G401 (cell line): ENCODE measurements at regions not wholly inside any gene's neighbourhood (a gene's known extent, or its start where the extent isn't known, plus 50 kb on each side); places are given as distances from the start of the nearest gene placed in this dataset.
"Not testable (repeated sequence)": the region's sequence is repeated elsewhere in the genome, so short reads cannot be mapped to it uniquely, and the experiment has no call there.

Experiments
- DNase-seq: peaks from one replicate; pipeline ENCODE4 v3.0.0-alpha.2; 2015; ENCODE audit warnings: low spot score
- in situ Hi-C: cut with HindIII; loops from 2 replicates; pipeline ENCODE4 v1.10.0; 2016; ENCODE audit warnings: low sequenced_read_pairs, mixed read lengths

DNA sequence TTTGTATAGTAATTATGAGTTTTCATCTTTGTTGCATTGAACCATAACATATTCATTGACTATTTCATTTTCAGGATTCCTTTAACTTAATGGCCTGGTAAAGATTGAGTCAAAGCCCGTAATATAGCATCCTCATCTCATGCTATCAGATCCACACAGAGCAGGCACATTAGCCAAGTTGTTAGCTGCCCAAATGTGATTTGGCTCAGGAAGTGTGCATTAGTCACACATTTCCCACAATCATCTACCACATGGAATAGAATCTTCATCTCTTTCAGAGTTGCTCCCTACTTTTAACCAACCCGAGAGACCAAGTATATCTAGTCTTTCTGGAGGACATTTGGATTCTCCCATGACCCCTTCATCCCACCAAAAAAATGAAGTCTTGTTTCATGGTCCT is 481.0 kb upstream of the PTGER4 start:
- in situ Hi-C loops, result no loop called here

DNA sequence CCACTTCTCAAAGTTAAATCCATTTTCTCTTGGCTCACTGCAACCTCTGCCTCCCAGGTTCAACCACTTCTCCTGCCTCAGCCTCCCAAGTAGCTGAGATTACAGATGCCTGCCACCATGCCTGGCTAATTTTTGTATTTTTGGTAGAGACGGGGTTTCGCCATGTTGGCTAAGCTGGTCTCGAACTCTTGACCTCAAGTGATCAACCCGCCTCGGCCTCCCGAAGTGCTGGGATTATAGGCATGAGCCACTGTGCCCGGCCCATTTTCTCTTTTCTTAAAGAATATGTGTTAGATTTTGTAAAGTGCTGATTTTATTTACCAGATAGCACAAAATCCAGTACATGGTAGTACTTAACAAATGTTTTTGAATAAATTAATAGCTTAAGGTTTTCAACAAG is 484.1 kb upstream of the PTGER4 start:
- DNase-seq, in situ Hi-C loops: not testable (repeated sequence)

More for the DNA sequence above, 481.0 kb upstream of the PTGER4 start:
- no peak for DNase-seq

DNA sequence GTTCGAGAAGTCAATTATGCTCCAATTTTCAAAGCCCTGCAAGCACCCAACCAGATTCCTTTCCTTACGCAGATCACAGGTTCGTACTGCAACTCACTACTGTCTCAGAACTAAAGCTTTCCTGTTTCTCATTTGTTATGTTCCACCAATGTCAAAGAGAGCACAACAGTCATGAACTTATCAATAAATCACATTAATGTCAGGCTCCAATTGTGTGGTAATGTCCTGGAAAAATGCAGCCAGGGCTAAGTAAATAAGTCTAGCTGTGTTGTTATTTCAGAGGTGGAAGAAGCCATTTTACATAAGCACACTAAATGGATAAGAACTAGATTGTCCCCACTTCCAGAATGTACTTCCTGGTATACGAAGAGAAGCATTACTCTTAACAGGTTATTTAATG is 488.6 kb upstream of the PTGER4 start:
- DNase-seq, result no peak
- in situ Hi-C loops, result no loop called here

DNA sequence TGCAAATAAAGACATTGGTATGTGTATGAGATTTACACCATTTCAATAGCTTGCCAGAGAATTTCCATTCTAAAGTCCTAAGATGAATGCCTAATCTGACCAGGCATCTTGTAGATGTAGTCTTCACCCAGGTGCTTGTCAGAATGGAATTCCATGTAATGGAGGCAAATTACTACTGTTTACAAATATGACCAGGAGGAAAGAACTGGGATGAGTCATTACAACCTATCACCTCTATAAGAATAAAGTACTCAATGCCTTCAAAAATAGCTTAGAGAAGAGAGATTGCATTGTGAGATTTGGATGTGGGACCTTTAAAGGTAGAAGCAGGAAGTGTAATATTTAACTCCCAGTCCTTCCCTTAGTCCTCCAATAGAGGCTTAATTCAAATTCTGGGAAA is 507.0 kb upstream of the PTGER4 start:
- DNase-seq, result no peak
- in situ Hi-C loops, result no loop called here

DNA sequence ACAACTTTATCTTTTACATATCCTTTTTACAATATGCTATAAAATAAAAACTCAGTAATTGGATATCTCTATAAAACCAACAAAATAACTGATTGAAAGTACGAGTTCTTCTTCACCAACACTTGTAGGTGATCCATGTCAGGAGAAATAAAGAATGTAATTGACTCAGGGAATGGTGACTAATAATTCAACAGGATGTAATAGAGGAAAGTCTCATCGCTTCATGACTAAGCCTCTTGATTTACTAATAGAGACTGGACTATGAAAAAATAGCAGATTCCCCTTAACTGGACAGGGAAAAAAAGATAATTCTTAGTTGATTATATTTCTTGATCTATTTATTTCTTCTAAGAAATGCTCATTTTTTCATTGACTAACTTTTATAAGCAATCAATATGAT is 507.7 kb upstream of the PTGER4 start:
- DNase-seq, result no peak
- in situ Hi-C loops, result no loop called here

DNA sequence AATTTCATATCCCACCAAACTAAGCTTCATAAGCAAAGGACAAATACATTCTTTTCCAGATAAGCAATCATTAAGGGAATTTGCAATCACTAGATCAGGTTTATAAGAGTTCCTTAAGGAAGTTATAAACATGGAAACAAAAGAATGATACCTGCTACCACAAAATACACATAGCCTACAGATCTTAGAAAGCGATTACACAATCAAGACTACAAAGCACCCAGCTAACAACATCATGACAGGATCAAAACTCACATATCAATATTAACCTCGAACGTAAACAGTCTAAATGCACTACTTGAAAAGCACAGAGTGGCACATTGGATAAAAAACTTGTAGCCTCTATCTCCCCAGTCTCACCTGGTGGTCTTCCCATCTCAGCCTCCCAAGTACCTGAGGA is 512.4 kb upstream of the PTGER4 start:
- DNase-seq, result no peak
- in situ Hi-C loops, result no loop called here

DNA sequence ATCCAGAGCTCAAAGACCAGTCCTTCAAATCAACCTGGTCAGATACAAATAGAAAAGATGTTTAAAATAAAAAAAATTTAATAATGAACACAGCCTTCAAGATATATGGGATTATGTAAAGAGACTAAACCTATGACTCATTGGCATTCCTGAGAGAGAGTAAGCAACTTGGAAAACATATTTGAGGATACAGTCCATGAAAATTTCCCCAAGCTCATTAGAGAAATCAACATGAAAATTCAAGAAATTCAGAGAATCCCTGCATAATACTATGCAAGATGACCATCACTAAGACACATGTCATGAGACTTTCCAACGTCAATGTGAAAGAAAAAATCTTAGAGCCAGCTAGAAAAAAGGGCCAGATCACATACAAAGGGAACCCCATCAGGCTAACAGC is 512.9 kb upstream of the PTGER4 start:
- DNase-seq, result no peak
- in situ Hi-C loops, result no loop called here

DNA sequence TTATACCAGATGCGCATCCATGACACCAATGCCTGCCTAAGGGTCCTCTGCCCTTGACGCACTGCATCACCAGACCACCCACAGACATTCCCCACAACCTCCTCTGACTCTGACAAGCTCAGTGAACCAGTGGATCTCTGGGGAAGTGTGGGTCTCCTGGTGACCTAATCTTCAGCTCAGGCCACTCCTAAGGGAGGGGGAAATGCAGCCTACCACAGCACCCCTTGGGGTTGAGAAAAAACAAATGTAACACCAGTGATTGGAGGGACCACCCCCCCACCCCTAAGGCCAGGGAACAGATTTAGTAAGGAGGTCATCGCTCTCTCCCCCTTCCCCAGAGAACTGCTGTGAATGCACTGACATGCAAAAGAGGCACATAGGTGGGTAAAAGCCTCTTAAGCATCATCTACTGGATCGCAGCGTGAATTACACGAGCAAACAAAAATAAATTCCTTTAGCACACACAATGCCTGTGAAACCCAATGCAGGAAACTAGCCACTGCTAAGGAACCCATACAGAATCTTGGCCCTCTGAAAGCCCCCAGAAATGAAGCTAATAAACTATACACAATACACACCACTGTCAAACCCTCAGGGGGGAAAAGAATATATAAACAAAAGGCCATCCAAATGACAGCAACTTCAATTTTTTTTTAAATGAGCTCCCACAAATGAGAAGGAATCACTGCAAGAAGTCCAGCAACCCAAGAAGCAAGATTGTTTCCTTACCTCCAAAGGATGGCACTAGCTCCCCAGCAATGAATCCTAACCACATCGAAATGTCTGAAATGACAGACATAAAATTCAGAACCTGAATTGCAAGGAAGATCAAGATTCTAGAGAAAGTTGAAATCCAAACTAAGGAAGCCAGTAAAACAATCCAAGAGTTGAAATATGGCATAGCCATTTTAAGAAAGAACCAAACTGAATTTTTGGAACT is 513.7 kb upstream of the PTGER4 start:
- in situ Hi-C loops, result no loop called here
- DNase-seq, result no peak

DNA sequence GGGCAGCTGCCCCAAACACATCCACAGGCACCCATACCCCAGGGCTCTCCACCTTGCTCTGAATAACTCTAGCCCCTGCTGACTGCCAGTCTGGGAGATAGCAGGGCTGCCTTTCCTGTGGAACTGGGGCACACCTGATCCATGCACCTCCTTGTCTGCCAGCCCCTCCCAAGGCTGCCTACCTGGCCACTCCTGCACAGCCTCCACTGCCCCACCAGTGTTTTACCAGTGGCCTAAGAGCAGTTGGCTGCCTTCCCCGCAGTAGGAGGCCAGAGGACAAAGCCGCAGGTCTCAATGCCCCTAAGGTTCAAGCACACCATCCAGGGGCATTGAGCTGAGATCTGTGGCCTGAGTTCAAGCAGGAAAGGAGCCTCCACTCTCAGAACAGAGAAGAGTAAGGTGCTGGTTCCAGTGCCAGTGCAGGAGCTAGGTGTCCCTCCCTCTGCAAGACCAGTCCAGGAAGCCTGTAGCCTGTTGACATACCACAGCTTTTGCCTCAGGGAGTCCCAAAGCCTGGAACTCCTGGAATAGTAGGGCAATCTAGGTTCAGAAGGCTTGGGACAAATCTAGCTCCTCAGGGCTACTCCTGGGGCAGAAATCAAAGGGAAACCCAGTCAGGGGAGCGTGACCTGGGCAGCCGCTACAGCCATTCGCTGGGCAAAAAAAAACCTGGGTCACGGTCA is 514.5 kb upstream of the PTGER4 start:
- in situ Hi-C loops, result no loop called here
- no peak for DNase-seq

DNA sequence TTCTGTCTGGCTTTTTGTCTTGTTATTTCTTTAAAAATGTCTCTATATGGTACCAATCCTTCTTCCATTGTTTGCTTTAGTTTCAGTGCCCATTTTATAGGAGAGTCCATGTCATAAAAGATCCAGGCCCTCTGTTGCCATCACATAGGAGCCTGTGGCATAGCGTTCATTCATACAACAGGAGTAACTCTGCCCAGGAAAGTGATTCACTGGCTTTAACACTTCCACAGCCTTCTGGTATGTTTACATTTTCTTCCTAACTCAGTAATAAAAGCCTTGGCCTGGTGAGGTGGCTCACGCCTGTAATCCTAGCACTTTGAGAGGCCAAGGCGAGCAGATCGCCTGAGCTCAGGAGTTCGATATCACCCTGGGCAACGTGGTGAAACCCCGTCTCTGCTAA is 519.3 kb upstream of the PTGER4 start:
- no peak for DNase-seq
- in situ Hi-C loops, result no loop called here

DNA sequence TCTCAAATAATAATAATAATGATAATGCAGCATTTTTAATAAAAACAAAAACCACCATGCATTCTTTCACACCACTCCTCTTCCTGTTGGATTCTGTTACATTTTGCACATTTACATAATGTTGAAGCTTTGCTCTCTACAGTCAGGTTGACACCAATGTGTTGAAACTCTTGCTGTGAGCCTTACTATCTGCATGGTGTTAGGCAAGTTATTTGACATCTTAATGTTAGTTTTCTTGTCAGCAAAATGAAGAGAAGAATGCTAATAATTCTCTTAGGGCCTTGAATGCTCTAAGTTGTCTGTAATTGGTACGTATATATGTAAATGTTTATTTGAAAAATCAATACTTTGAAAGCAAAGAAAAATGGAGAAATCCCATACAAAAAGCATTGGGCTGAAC is 525.5 kb upstream of the PTGER4 start:
- DNase-seq, result no peak
- in situ Hi-C loops, result no loop called here

DNA sequence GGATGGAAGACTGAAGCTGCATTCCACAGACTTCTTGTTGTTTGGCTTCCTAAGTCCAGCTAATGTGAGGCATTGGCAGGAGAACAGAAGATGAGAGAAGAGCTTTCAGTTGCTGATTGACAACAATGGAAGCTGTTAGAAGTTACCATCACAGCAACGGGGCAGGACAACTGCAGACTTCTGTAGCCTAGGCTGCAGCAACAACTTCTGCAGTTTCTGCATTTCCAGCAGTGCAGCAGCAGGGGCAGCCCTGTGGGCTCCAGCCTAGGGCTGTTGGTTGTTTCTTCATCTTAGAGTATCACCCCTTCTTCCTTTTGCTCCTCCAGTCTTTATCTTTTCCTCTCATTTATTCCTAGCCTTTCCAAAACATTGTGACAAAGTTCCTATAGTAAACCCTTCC is 528.8 kb upstream of the PTGER4 start:
- DNase-seq, result no peak
- in situ Hi-C loops, result no loop called here

DNA sequence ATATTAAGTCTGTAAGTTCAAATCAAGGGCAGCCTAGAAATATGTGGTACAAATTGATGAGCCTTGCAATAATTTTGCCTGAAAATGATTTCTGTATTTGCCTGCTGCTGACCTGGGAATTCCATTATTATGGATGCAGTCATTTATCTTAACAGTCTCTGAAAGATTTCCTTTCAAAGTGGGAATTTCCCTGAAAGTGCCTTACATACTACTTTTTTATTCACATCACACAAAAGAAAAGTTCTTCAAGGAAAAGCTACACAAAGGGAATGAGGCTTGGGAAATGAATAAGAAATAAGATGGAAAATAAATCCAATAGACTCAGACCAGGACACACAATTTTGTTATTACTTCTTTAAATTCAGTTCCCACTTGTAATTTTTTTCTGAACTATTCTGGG is 537.8 kb upstream of the PTGER4 start:
- in situ Hi-C loops, result no loop called here
- no peak for DNase-seq

DNA sequence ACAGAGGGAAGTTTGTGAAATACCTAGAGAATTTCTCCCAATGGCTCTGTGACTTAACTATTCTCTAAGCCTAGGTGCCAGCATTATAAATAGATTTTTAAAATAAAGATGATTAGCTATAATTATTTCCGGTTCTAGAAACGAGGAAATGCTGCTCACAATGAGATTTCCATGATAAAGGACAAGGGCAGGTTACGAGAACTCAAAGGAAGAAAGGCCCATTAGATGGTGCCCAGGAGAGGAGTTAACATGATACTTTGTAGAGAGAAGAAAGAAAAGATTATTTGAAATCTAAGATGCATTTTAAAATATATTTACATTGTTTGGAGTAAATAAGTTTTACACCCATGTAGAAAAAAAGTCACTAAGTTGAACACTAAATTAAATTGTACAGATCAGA is 538.3 kb upstream of the PTGER4 start:
- in situ Hi-C loops, result no loop called here
- DNase-seq, result no peak

DNA sequence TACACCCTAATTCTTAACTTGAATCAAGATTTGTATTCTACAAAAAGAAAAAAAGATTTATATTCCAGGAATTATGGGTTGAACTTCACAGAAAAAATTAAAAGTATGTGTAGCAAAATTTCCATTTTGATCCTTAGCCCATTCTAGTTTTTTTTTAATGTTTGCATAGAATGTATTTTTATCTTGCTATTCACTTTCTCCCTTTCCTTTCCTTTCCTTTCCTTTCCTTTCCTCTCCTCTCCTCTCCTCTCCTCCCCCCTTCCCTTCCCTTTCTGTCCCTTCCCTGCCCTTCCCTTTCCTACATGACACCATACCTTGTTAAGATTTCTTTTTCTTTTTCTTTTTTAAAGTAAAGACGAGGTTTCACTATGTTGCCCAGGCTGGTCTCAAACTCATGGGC is 542.5 kb upstream of the PTGER4 start:
- no peak for DNase-seq
- in situ Hi-C loops, result no loop called here

DNA sequence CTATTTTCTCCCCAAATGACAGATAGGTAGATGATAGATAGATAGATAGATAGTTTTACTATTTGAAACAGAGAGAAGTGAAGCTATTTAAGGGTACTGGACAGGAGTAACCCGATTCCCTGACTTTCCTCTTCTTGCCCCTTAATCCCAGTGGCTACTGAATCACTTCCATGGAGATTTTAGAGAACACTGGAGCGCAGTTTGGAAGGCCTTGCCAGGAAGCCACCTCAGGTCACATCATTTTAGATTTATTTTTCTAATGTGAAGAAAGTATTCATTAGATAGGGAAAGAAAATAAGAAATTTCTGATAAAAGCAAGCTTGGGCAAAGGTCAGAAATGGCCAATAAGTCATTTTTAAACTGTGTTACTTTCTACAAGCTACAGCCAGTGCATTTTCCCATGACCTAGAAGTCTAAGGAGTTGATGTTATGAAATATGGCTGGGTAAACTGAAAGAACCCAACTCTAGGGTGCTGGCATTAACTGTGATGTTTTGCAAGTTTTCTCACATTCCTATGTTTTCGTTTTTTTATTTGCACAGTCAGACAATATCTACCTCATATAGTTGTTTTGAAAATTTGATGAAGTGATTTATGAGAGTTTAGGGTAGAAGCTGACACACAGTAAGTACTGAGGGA is 544.7 kb upstream of the PTGER4 start:
- DNase-seq, result no peak
- in situ Hi-C loops, result no loop called here

DNA sequence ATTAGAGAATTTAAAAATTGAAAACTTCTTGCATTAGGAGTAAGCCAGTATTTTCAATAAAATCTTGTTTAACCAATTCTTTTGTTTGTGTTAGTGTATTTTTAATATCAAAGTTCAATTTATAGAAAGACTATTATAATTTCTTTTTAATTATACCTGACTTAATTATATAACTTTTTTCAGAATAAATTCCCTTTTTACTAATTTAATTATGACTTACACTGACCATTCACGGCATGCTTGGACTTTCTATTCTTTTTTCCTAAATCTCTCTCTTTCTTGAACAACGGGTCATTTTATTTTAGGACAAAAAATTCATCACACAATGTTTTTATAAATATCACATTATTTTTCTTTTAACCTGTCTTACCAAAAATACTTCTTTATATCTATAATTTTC is 555.3 kb upstream of the PTGER4 start:
- no peak for DNase-seq

DNA sequence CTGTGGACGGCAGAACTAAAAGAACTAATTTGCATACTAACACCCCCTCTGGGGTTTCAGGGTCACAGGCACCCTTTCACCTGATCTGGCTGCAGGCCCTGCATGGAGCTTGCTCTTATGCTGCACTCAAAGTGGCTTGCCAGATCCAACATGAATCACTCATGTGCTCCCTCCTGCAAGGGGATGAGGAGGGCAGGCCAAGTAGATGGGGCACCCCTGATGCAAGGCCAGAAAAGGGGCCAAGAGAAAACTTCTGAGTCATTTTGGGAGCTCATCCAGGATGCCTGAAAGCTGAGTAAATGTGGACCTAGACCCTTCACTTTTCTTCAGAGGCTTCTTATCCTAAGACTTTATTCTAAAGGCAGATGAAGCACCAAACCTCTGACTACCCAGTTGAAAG is 558.5 kb upstream of the PTGER4 start:
- in situ Hi-C loops, result no loop called here
- no peak for DNase-seq

More for the DNA sequence above, 555.3 kb upstream of the PTGER4 start:
- in situ Hi-C loops, result no loop called here

DNA sequence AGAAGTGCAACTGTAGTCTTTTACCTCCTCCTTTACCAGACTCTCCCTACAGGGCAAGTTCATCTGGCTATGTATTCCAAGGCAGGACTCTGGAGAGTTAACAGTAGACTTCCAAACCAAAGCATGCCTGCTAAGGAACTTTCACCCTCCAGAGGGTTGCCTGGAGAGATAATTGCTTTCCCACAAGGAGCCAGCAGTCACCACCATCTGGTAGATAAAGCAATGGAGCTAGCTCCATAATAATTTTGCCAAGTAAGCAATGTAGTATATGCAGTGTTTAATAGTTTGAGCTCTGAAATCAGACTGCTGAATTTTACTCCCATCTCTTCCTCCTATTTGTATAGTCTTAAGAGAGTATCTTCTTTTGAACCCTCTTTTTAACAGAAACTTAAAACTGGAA is 566.8 kb upstream of the PTGER4 start:
- no peak for DNase-seq
- in situ Hi-C loops, result no loop called here

DNA sequence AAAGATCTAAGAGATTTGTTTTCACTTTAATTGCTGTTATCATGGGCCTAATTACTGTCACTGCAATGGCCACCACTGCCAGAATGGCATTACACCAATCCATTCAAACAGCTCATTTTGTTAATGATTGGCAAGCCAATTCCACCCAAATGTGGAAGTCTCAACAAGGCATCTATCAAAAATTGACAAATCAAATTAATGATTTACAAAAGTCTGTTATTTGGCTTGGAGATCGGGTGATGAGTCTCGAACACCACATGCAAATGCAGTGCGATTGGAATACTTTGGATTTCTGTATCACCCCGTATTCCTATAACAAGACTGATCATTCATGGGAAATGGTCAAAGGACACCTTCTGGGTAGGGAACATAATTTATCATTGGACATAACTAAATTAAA is 568.7 kb upstream of the PTGER4 start:
- in situ Hi-C loops, DNase-seq: not testable (repeated sequence)
